Anterior cingulate cortex (tissue), 58 donors: ENCODE measurements at regions not wholly inside any gene's neighbourhood (a gene's known extent, or its start where the extent isn't known, plus 50 kb on each side); places are given as distances from the start of the nearest gene placed in this dataset.
"Not testable (repeated sequence)": the region's sequence is repeated elsewhere in the genome, so short reads cannot be mapped to it uniquely, and the experiment has no call there.

Experiments
- DNase-seq, 58 donors: peaks; one replicate each; lab custom pipeline; 2025; lab: John Stamatoyannopoulos, UW

GRCh38 chr5:176743868-176744583 is 66.3 kb upstream of the UNC5A start:
- peak in 14 of 58 donors; percentile 21 to 68 (median 46) for DNase-seq

- no peak for DNase-seq
Measured at GRCh38 chr5:176744584-176744965, 65.8 kb upstream of the UNC5A start.

- DNase-seq, result no peak
Measured at GRCh38 chr5:176747670-176748072, 62.7 kb upstream of the UNC5A start.

- no peak for DNase-seq
Measured at GRCh38 chr5:176748073-176748966, 62.0 kb upstream of the UNC5A start.

GRCh38 chr5:176748967-176749935 is 61.1 kb upstream of the UNC5A start:
- DNase-seq, result no peak

- no peak for DNase-seq
Measured at GRCh38 chr5:176750144-176750543, 60.2 kb upstream of the UNC5A start.

- no peak for DNase-seq
Measured at GRCh38 chr5:176754376-176754973, 55.9 kb upstream of the UNC5A start.

GRCh38 chr5:176755593-176755992 is 54.8 kb upstream of the UNC5A start:
- DNase-seq, result not testable (repeated sequence)

- not testable (repeated sequence) for DNase-seq
Measured at GRCh38 chr5:176757569-176757968, 52.8 kb upstream of the UNC5A start.
